ENCODE measurements at regions not wholly inside any gene's neighbourhood (a gene's known extent, or its start where the extent isn't known, plus 50 kb on each side); places are given as distances from the start of the nearest gene placed in this dataset.

DNA sequence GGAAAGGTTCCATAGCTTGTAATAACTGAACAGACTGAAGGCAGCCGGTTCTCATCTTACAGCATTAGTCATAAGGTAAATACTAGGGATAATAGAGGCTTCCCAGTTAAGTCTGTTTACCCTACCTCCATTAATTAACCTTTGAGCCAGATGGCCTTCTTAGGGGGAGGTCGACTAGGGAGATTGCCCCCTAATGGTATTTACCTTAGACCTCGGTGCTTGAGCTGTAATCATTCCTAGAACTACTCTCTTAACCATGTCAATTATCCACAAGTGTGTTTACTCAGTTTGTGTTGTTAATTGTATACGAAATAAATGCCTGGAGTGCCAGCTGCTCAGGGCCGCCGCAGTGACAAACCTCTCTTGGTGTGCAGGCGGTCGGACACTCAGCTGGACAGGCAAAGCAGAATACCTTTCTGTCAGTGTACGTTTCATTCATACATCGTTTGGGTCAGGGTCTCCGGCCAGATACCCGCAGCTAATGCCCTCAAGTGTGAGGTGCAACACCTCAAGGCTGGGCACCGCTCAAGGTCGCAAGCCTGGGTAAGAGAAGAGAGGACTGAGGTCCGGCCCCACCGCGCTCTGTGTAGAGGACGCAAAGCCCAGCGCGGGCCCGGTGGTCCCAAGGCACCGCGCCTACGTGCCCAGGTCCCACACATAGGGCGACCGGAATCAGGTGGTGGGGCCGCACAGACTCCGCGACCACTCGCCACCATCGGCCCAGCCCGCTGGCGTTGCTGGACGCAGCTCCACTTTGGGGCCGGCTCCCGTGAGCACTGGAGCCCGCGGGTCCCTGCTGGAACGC lies 931.0 kb downstream of the NLGN4Y start:
- no peak for DNase-seq
- Histone ChIP-seq H3K36me3 (ENCODE audit: insufficient read depth, low read length) (no peaks in the 10 kb centered on the region), H3K4me1 (ENCODE audit: insufficient read depth, low read length) (no peaks in the 10 kb centered on the region), H3K27me3 (ENCODE audit: insufficient read depth, low read length, poor library complexity) (no peaks in the 10 kb centered on the region), H4K20me1 (ENCODE audit: insufficient read depth, low read length) (no peaks in the 10 kb centered on the region), H3K9me3 (ENCODE audit: insufficient read depth, low read length, severe bottlenecking) (no peaks in the 10 kb centered on the region), H3K79me2 (ENCODE audit: insufficient read depth, low read length) (no peaks in the 10 kb centered on the region), H2AFZ (ENCODE audit: low read depth, low read length) (no peak overlapping the region), H3K27ac (ENCODE audit: low read length) (no peak overlapping the region), H3K4me3 (ENCODE audit: low read depth in 1 of 2, low read length in 2 of 2) (no peak overlapping the region), H3K4me2 (ENCODE audit: insufficient read depth, low read length) (no peak overlapping the region), H3K9ac (ENCODE audit: low read depth, low read length) (no peak overlapping the region)
- TF ChIP-seq, protein P1, sequence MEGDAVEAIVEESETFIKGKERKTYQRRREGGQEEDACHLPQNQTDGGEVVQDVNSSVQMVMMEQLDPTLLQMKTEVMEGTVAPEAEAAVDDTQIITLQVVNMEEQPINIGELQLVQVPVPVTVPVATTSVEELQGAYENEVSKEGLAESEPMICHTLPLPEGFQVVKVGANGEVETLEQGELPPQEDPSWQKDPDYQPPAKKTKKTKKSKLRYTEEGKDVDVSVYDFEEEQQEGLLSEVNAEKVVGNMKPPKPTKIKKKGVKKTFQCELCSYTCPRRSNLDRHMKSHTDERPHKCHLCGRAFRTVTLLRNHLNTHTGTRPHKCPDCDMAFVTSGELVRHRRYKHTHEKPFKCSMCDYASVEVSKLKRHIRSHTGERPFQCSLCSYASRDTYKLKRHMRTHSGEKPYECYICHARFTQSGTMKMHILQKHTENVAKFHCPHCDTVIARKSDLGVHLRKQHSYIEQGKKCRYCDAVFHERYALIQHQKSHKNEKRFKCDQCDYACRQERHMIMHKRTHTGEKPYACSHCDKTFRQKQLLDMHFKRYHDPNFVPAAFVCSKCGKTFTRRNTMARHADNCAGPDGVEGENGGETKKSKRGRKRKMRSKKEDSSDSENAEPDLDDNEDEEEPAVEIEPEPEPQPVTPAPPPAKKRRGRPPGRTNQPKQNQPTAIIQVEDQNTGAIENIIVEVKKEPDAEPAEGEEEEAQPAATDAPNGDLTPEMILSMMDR (IDR thresholded peaks at IDR 0.05; ENCODE audit: borderline replicate concordance, extremely low read depth, low read length, poor library complexity, severe bottlenecking) = no peak
- TF ChIP-seq EZH2 (IDR thresholded peaks at IDR 0.05; ENCODE audit: borderline replicate concordance, low read depth, low read length, severe bottlenecking) = no peak
- no peak for ATAC-seq (ENCODE audit: insufficient read depth, low read depth)

DNA sequence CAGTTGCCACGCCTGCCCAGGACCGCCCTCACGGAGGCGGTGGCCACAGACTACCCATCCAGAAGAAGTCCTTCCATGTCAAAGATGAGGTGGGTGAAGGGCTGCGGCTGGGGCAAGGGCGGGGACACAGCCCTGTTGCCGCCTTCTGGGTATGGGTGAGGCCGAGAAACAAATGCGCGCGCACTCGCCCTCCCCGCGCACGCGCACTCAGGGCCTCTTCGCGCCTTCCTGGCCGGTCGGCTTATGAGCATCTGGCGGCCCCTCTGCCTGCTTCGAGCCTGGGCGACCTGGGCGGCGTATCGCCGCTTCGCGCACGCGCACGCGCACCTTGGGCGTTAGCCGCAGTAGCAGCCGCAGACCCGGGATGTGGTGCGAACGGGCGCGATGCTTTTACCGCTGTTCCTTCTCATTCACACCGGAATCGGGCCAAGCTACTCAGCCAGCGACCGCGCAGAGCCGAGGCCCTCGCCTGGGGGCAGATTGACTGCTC lies 931.7 kb downstream of the NLGN4Y start:
- Histone ChIP-seq H3K27ac (ENCODE audit: low read length) (no peak overlapping the region), H3K4me2 (ENCODE audit: insufficient read depth, low read length) (no peak overlapping the region), H2AFZ (ENCODE audit: low read depth, low read length) (no peak overlapping the region), H3K4me3 (ENCODE audit: low read depth in 1 of 2, low read length in 2 of 2) (no peak overlapping the region), H4K20me1 (ENCODE audit: insufficient read depth, low read length) (no peaks in the 10 kb centered on the region), H3K27me3 (ENCODE audit: insufficient read depth, low read length, poor library complexity) (no peaks in the 10 kb centered on the region), H3K9me3 (ENCODE audit: insufficient read depth, low read length, severe bottlenecking) (no peaks in the 10 kb centered on the region), H3K79me2 (ENCODE audit: insufficient read depth, low read length) (no peaks in the 10 kb centered on the region), H3K9ac (ENCODE audit: low read depth, low read length) (no peak overlapping the region), H3K4me1 (ENCODE audit: insufficient read depth, low read length) (no peaks in the 10 kb centered on the region), H3K36me3 (ENCODE audit: insufficient read depth, low read length) (no peaks in the 10 kb centered on the region)
- TF ChIP-seq EZH2 (IDR thresholded peaks at IDR 0.05; ENCODE audit: borderline replicate concordance, low read depth, low read length, severe bottlenecking) = no peak
- TF ChIP-seq, protein P1 (IDR thresholded peaks at IDR 0.05; ENCODE audit: borderline replicate concordance, extremely low read depth, low read length, poor library complexity, severe bottlenecking) = no peak
- DNase-seq (no peak), ATAC-seq (ENCODE audit: insufficient read depth, low read depth) (no peak)

DNA sequence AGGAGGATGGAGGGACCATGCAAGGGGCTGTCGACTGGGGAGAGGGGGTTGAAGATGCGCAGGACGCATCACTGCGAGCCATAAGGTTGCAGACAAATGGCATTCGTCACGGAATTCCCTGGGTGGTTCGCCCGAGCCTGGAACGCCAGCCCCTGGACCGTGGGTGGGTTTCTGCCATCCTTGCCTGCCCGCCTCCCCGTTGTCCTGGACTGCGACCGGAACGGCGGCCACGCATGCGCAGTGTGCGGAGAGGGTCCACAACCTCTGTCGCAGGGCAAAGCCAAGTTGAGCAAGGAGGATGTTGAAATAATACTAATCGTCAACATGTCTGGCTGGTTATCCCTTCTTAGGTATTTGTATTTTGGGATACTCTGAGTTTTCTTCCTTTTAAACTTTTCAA lies 932.2 kb downstream of the NLGN4Y start:
- H2AFZ ChIP-seq (ENCODE audit: low read depth, low read length) = no peak overlapping the region
- DNase-seq (no peak), ATAC-seq (ENCODE audit: insufficient read depth, low read depth) (no peak)
- no peak overlapping the region for H3K9ac ChIP-seq (ENCODE audit: low read depth, low read length)
- H3K4me2 ChIP-seq (ENCODE audit: insufficient read depth, low read length) = no peak overlapping the region
- H3K4me3 ChIP-seq (ENCODE audit: low read depth in 1 of 2, low read length in 2 of 2) = no peak overlapping the region
- no peak overlapping the region for H3K27ac ChIP-seq (ENCODE audit: low read length)
- H3K79me2 ChIP-seq (ENCODE audit: insufficient read depth, low read length) = no peaks in the 10 kb centered on the region
- TF ChIP-seq, protein P1 (IDR thresholded peaks at IDR 0.05; ENCODE audit: borderline replicate concordance, extremely low read depth, low read length, poor library complexity, severe bottlenecking) = no peak
- TF ChIP-seq EZH2 (IDR thresholded peaks at IDR 0.05; ENCODE audit: borderline replicate concordance, low read depth, low read length, severe bottlenecking) = no peak
- H3K27me3 ChIP-seq (ENCODE audit: insufficient read depth, low read length, poor library complexity) = no peaks in the 10 kb centered on the region
- no peaks in the 10 kb centered on the region for H3K9me3 ChIP-seq (ENCODE audit: insufficient read depth, low read length, severe bottlenecking)
- H3K4me1 ChIP-seq (ENCODE audit: insufficient read depth, low read length) = no peaks in the 10 kb centered on the region
- H4K20me1 ChIP-seq (ENCODE audit: insufficient read depth, low read length) = no peaks in the 10 kb centered on the region
- H3K36me3 ChIP-seq (ENCODE audit: insufficient read depth, low read length) = no peaks in the 10 kb centered on the region
